CD4-positive, alpha-beta T cell (primary cell): ENCODE measurements at regions not wholly inside any gene's neighbourhood (a gene's known extent, or its start where the extent isn't known, plus 50 kb on each side); places are given as distances from the start of the nearest gene placed in this dataset.

Experiments
- ATAC-seq: fragments of 200-7000 bp; cut with Tn5 transposase; one replicate; pipeline ENCODE4 v1.10.0; 2022; ENCODE audit warnings: mild to moderate bottlenecking; ENCODE audit not compliant: poor library complexity
- CTCF ChIA-PET: fragments of 350-600 bp; sonication (Branson Sonifier 250); formaldehyde crosslinking; loops from one replicate; lab custom pipeline; 2021; ENCODE audit warnings: antibody characterized with exemption, inconsistent platforms; lab: Charles Lee
- POLR2A ChIA-PET: fragments of 350-600 bp; sonication (Branson Sonifier 250); formaldehyde crosslinking; loops from one replicate; lab custom pipeline; 2021; ENCODE audit warnings: antibody characterized with exemption, inconsistent platforms; lab: Charles Lee
- DNase-seq, 14 experiments: peaks; one replicate each; pipeline ENCODE4 v3.0.0-alpha.2; 2013 to 2020; ENCODE audit warnings: mixed read lengths in 2 of 14
- H3K27ac ChIP-seq, 2 donors: one replicate each; pipeline versions ENCODE4 v1.5.1 to v1.7.0; 2013; ENCODE audit warnings: low read length in 2 of 2, low read depth in 1 of 2, mild to moderate bottlenecking in 1 of 2
- H3K27me3 ChIP-seq, 2 experiments: 1 replicate in 1 of 2; 2 replicates in 1 of 2; pipeline versions ENCODE4 v1.6.1 to v1.7.0; 2013; ENCODE audit warnings: low read length in 2 of 2, control low read depth in 1 of 2, mild to moderate bottlenecking in 1 of 2, moderate library complexity in 1 of 2; ENCODE audit not compliant: insufficient read depth in 2 of 2, control insufficient read depth in 1 of 2
- H3K36me3 ChIP-seq: one replicate; pipeline ENCODE4 v1.6.1; 2013; ENCODE audit warnings: low read length, control low read depth; ENCODE audit not compliant: insufficient read depth
- H3K4me1 ChIP-seq: one replicate; pipeline ENCODE4 v1.6.1; 2013; ENCODE audit warnings: low read length, control low read depth; ENCODE audit not compliant: insufficient read depth
- H3K4me3 ChIP-seq: one replicate; pipeline ENCODE4 v1.5.1; 2013; ENCODE audit warnings: mild to moderate bottlenecking, low read length, moderate library complexity
- H3K9me3 ChIP-seq, 2 experiments: 1 replicate in 1 of 2; 2 replicates in 1 of 2; pipeline versions ENCODE4 v1.6.1 to v1.7.0; 2013; ENCODE audit warnings: low read length in 2 of 2, mild to moderate bottlenecking in 2 of 2, control low read depth in 1 of 2, moderate library complexity in 1 of 2; ENCODE audit not compliant: control insufficient read depth in 1 of 2, insufficient read depth in 1 of 2
- H3K27ac Mint-ChIP-seq: one replicate; pipeline ENCODE4 v1.8.0; 2020; ENCODE audit warnings: mixed read lengths
- H3K27me3 Mint-ChIP-seq: one replicate; pipeline ENCODE4 v1.8.0; 2021; ENCODE audit warnings: mixed read lengths
- H3K36me3 Mint-ChIP-seq: one replicate; pipeline ENCODE4 v1.8.0; 2021; ENCODE audit warnings: low read depth, mixed read lengths
- H3K4me1 Mint-ChIP-seq: one replicate; pipeline ENCODE4 v1.8.0; 2021; ENCODE audit warnings: low read depth, mixed read lengths
- H3K4me3 Mint-ChIP-seq: one replicate; pipeline ENCODE4 v1.8.0; 2020; ENCODE audit warnings: mild to moderate bottlenecking, mixed read lengths
- H3K9me3 Mint-ChIP-seq: one replicate; pipeline ENCODE4 v1.8.0; 2020; ENCODE audit warnings: mixed read lengths
- CTCF ChIP-seq: fragments of 200-600 bp; IDR thresholded peaks from one replicate; pipeline ENCODE4 v1.8.0; 2022; ENCODE audit warnings: antibody characterized with exemption, mild to moderate bottlenecking
- intact Hi-C, 2 experiments: fragments of 100-400 bp; cut with DNase I in 1 of 2; cut with micrococcal nuclease in 1 of 2; formaldehyde crosslinking; loops; one replicate each; pipeline versions ENCODE4 v1.15.1 to v1.9.0; 2023 to 2025; cut with DNase I, micrococcal nuclease

DNA sequence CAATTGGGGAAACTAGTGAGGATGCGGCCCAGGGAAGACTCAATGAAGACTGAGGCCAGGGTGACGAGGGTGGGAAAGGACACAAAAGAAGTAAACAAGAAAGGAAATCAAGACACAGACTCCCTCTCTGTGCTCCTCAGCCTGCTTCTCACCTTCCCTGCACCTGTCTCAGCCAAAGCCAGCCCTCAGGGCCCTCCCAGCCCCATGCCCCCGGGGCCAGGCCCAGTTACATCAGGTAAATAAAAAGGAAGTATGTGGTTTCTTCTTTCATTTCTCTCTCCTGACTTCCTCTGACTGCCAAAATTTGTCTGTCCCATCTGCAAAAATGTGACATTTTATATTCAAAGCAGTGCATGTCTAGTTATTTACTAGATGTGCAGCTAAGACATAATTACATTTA, 328.0 kb downstream of the UACA start:
- ATAC-seq (peak; percentile 68), DNase-seq (peak in 3 of 14 experiments; percentile 19 to 40 (median 20))
- no peak overlapping the region for H3K4me3 ChIP-seq
- Mint-ChIP-seq H3K36me3 (no peaks in the 10 kb centered on the region), H3K9me3 (no peaks in the 10 kb centered on the region), H3K27ac (peak overlapping the region; percentile 44), H3K27me3 (no peaks in the 10 kb centered on the region), H3K4me3 (no peak overlapping the region), H3K4me1 (peaks cover 27% of the 10 kb centered on the region)
- no peaks in the 10 kb centered on the region for H3K9me3 ChIP-seq
- ChIA-PET CTCF (no interaction called here), POLR2A (no interaction called here)
- intact Hi-C loops: no loop called here
- no peaks in the 10 kb centered on the region for H3K27me3 ChIP-seq
- H3K4me1 ChIP-seq: peaks cover 31% of the 10 kb centered on the region
- H3K36me3 ChIP-seq: no peaks in the 10 kb centered on the region
- no peak overlapping the region for H3K27ac ChIP-seq
- no peak for TF ChIP-seq CTCF

- Histone ChIP-seq H3K9me3 (no peaks in the 10 kb centered on the region), H3K27me3 (no peaks in the 10 kb centered on the region), H3K4me3 (no peak overlapping the region), H3K36me3 (no peaks in the 10 kb centered on the region), H3K27ac (no peak overlapping the region), H3K4me1 (peaks cover 24% of the 10 kb centered on the region)
- DNase-seq (no peak), ATAC-seq (no peak)
- CTCF ChIA-PET: no interaction called here
- no peak overlapping the region for H3K4me3 Mint-ChIP-seq
- H3K27ac Mint-ChIP-seq: no peak overlapping the region
- H3K27me3 Mint-ChIP-seq: no peaks in the 10 kb centered on the region
- intact Hi-C loops: no loop called here
- POLR2A ChIA-PET: no interaction called here
- no peaks in the 10 kb centered on the region for H3K36me3 Mint-ChIP-seq
- H3K4me1 Mint-ChIP-seq: peaks cover 21% of the 10 kb centered on the region
- peaks cover 6% of the 10 kb centered on the region for H3K9me3 Mint-ChIP-seq
- TF ChIP-seq CTCF: no peak
Observed at GRCh38 chr15:70433586-70434324, 329.6 kb downstream of the UACA start.

GRCh38 chr15:70432924-70433495, 330.3 kb downstream of the UACA start:
- no peak for TF ChIP-seq CTCF
- Histone ChIP-seq H3K27ac (no peak overlapping the region), H3K9me3 (no peaks in the 10 kb centered on the region), H3K36me3 (no peaks in the 10 kb centered on the region), H3K27me3 (no peaks in the 10 kb centered on the region), H3K4me3 (no peak overlapping the region), H3K4me1 (peaks cover 24% of the 10 kb centered on the region)
- ChIA-PET CTCF (no interaction called here), POLR2A (no interaction called here)
- intact Hi-C loops: no loop called here
- no peaks in the 10 kb centered on the region for H3K36me3 Mint-ChIP-seq
- H3K27me3 Mint-ChIP-seq: no peaks in the 10 kb centered on the region
- H3K27ac Mint-ChIP-seq: no peak overlapping the region
- H3K4me1 Mint-ChIP-seq: peaks cover 21% of the 10 kb centered on the region
- peaks cover 6% of the 10 kb centered on the region for H3K9me3 Mint-ChIP-seq
- no peak for ATAC-seq
- H3K4me3 Mint-ChIP-seq: no peak overlapping the region
- no peak for DNase-seq
